ENCODE measurements at regions not wholly inside any gene's neighbourhood (a gene's known extent, or its start where the extent isn't known, plus 50 kb on each side); places are given as distances from the start of the nearest gene placed in this dataset.
A peak's percentile ranks its signal among the peaks of the same experiment; 100 is the strongest.

GRCh38 chr2:15800495-15801329, 139.6 kb upstream of the MYCN start (continued):
- TF ChIP-seq SIX5 (IDR thresholded peaks at IDR 0.05; ENCODE audit: low read depth, low read length) (no peak), ZNF274 (IDR thresholded peaks at IDR 0.05; ENCODE audit: borderline replicate concordance, extremely low read depth, low read length) (no peak), CBX8 (IDR thresholded peaks at IDR 0.05; ENCODE audit: borderline replicate concordance, low read depth, low read length) (no peak), PHF8 (conservative IDR thresholded peaks at IDR 0.05; ENCODE audit: low read depth, low read length) (no peak), KDM5A (IDR thresholded peaks at IDR 0.05; ENCODE audit: low read length) (no peak), GTF2F1 (IDR thresholded peaks at IDR 0.05; ENCODE audit: borderline replicate concordance, low read depth, low read length) (no peak), NANOG (IDR thresholded peaks at IDR 0.05; ENCODE audit: insufficient read depth, low read depth, low read length, poor library complexity, severe bottlenecking) (no peak), KDM1A (IDR thresholded peaks at IDR 0.05; ENCODE audit: borderline replicate concordance, low read length) (no peak), ATF3 (IDR thresholded peaks at IDR 0.05; ENCODE audit: insufficient read depth, low read depth, low read length) (peak; percentile 84), SIN3A (conservative IDR thresholded peaks at IDR 0.05 in 1 of 2, IDR thresholded peaks at IDR 0.05 in 1 of 2; ENCODE audit: low read depth in 1 of 2, low read length in 2 of 2) (no peak), CEBPB (IDR thresholded peaks at IDR 0.05; ENCODE audit: low read depth, low read length) (peak; percentile 98), GABPA (IDR thresholded peaks at IDR 0.05; ENCODE audit: borderline replicate concordance, insufficient read depth, low read length) (no peak)
